ENCODE measurements at regions not wholly inside any gene's neighbourhood (a gene's known extent, or its start where the extent isn't known, plus 50 kb on each side); places are given as distances from the start of the nearest gene placed in this dataset.

GRCh38 chr6:139586273-139586672, 211.8 kb upstream of the CITED2 start:
- no peaks in the 10 kb centered on the region for H3K36me3 ChIP-seq
- intact Hi-C loops (cut with micrococcal nuclease): no loop called here
- no peak for DNase-seq
- H3K27ac ChIP-seq (replicated peaks): no peak overlapping the region
- no peak overlapping the region for H3K4me3 ChIP-seq
- peaks cover 31% of the 10 kb centered on the region for H3K4me1 ChIP-seq
- H3K27me3 ChIP-seq (ENCODE audit: low read depth): no peaks in the 10 kb centered on the region
- no peak for TF ChIP-seq CTCF (IDR thresholded peaks at IDR 0.05; ENCODE audit: borderline replicate concordance)
- H3K9me3 ChIP-seq (replicated peaks): no peaks in the 10 kb centered on the region

GRCh38 chr6:139584599-139584998, 210.2 kb upstream of the CITED2 start:
- Histone ChIP-seq H3K36me3 (no peaks in the 10 kb centered on the region), H3K9me3 (replicated peaks) (no peaks in the 10 kb centered on the region), H3K27me3 (ENCODE audit: low read depth) (no peaks in the 10 kb centered on the region), H3K4me3 (no peak overlapping the region), H3K27ac (replicated peaks) (no peak overlapping the region), H3K4me1 (peaks cover 25% of the 10 kb centered on the region)
- DNase-seq: no peak
- intact Hi-C loops (cut with micrococcal nuclease): no loop called here
- no peak for TF ChIP-seq CTCF (IDR thresholded peaks at IDR 0.05; ENCODE audit: borderline replicate concordance)

GRCh38 chr6:139583420-139583819, 209.0 kb upstream of the CITED2 start:
- no peaks in the 10 kb centered on the region for H3K9me3 ChIP-seq (replicated peaks)
- no peak overlapping the region for H3K4me3 ChIP-seq
- no peaks in the 10 kb centered on the region for H3K36me3 ChIP-seq
- H3K27ac ChIP-seq (replicated peaks): no peak overlapping the region
- intact Hi-C loops (cut with micrococcal nuclease): no loop called here
- no peak for DNase-seq
- H3K27me3 ChIP-seq (ENCODE audit: low read depth): no peaks in the 10 kb centered on the region
- peaks cover 14% of the 10 kb centered on the region for H3K4me1 ChIP-seq
- TF ChIP-seq CTCF (IDR thresholded peaks at IDR 0.05; ENCODE audit: borderline replicate concordance): no peak

GRCh38 chr6:139582956-139583355, 208.5 kb upstream of the CITED2 start:
- intact Hi-C loops (cut with micrococcal nuclease): no loop called here
- Histone ChIP-seq H3K36me3 (no peaks in the 10 kb centered on the region), H3K4me1 (peaks cover 9% of the 10 kb centered on the region), H3K9me3 (replicated peaks) (no peaks in the 10 kb centered on the region), H3K27me3 (ENCODE audit: low read depth) (no peaks in the 10 kb centered on the region), H3K4me3 (no peak overlapping the region), H3K27ac (replicated peaks) (no peak overlapping the region)
- DNase-seq: no peak
- TF ChIP-seq CTCF (IDR thresholded peaks at IDR 0.05; ENCODE audit: borderline replicate concordance): no peak

GRCh38 chr6:139581485-139581865, 207.0 kb upstream of the CITED2 start:
- no peak overlapping the region for H3K4me3 ChIP-seq
- no peaks in the 10 kb centered on the region for H3K27me3 ChIP-seq (ENCODE audit: low read depth)
- peaks cover 10% of the 10 kb centered on the region for H3K4me1 ChIP-seq
- TF ChIP-seq CTCF (IDR thresholded peaks at IDR 0.05; ENCODE audit: borderline replicate concordance): no peak
- H3K36me3 ChIP-seq: no peaks in the 10 kb centered on the region
- intact Hi-C loops (cut with micrococcal nuclease): no loop called here
- no peak for DNase-seq
- no peaks in the 10 kb centered on the region for H3K9me3 ChIP-seq (replicated peaks)
- H3K27ac ChIP-seq (replicated peaks): no peak overlapping the region
